ENCODE measurements at regions not wholly inside any gene's neighbourhood (a gene's known extent, or its start where the extent isn't known, plus 50 kb on each side); places are given as distances from the start of the nearest gene placed in this dataset.

GRCh38 chr3:187945374-187945773 is 200.1 kb upstream of the BCL6 start:
- Histone ChIP-seq H3K9me2 (ENCODE audit: insufficient read depth) (no peaks in the 10 kb centered on the region), H3K4me3 (replicated peaks in 1 of 2; ENCODE audit: low read depth in 1 of 2, low read length in 2 of 2) (no peak overlapping the region), H3K4me2 (ENCODE audit: low read length) (no peak overlapping the region), H3K9ac (ENCODE audit: low read length) (no peak overlapping the region), H3K27me3 (ENCODE audit: insufficient read depth, low read length) (no peaks in the 10 kb centered on the region; the same call in 1 of the 2 replicates), H4K20me1 (ENCODE audit: insufficient read depth) (no peaks in the 10 kb centered on the region), H3K79me2 (ENCODE audit: insufficient read depth, low read length) (no peaks in the 10 kb centered on the region), H3K27ac (ENCODE audit: low read depth, low read length) (no peak overlapping the region), H2AFZ (ENCODE audit: low read depth, low read length, poor library complexity, severe bottlenecking) (no peak overlapping the region), H3K9me3 (ENCODE audit: control insufficient read depth in 1 of 2, insufficient read depth in 1 of 2, low read depth in 1 of 2, low read length in 2 of 2) (no peaks in the 10 kb centered on the region), H3K4me1 (ENCODE audit: control insufficient read depth in 1 of 2, insufficient read depth in 2 of 2, low read length in 2 of 2) (no peaks in the 10 kb centered on the region), H3K36me3 (ENCODE audit: control insufficient read depth in 1 of 2, insufficient read depth in 2 of 2, low read length in 2 of 2) (no peaks in the 10 kb centered on the region)
- BruUV-seq (replicated peaks): no TSS peak
- ATAC-seq: no peak
- intact Hi-C loops (cut with micrococcal nuclease): no loop called here
- CTCF ChIA-PET: no interaction called here
- DNase-seq (ENCODE audit: low read depth, low spot score): no peak
- RAD21 ChIA-PET (ENCODE audit: low non-redundant PET in 1 of 2, low total read pairs in 2 of 2, uncharacterized antibody in 2 of 2, unreplicated experiment in 2 of 2): no interaction called here
- POLR2A ChIA-PET: no interaction called here
- no peak for TF ChIP-seq EZH2phosphoT487 (IDR thresholded peaks at IDR 0.05; ENCODE audit: borderline replicate concordance)
- TF ChIP-seq POLR2AphosphoS5 (IDR thresholded peaks at IDR 0.05; ENCODE audit: low read depth, low read length): no peak
- TF ChIP-seq CEBPB (IDR thresholded peaks at IDR 0.05; ENCODE audit: low read depth): no peak
- TF ChIP-seq SRF (IDR thresholded peaks at IDR 0.05; ENCODE audit: low read depth): no peak
- TF ChIP-seq SIN3A (IDR thresholded peaks at IDR 0.05; ENCODE audit: low read depth): no peak
- no peak for TF ChIP-seq EGR1 (IDR thresholded peaks at IDR 0.05; ENCODE audit: low read depth)
- no peak for TF ChIP-seq CBX3 (IDR thresholded peaks at IDR 0.05; ENCODE audit: low read depth)
- no peak for TF ChIP-seq SP1 (IDR thresholded peaks at IDR 0.05; ENCODE audit: low read depth)
- no peak for TF ChIP-seq REST (IDR thresholded peaks at IDR 0.05; ENCODE audit: low read depth)
- TF ChIP-seq ELF1 (IDR thresholded peaks at IDR 0.05; ENCODE audit: borderline replicate concordance, low read depth): no peak
- TF ChIP-seq POLR2A (IDR thresholded peaks at IDR 0.05; ENCODE audit: borderline replicate concordance, extremely low read depth, insufficient read depth, insufficient read length): no peak
- TF ChIP-seq ATF3 (IDR thresholded peaks at IDR 0.05): no peak

All from HCT116 (cell line).